Globus pallidus (tissue), 1 donor: ENCODE measurements at regions not wholly inside any gene's neighbourhood (a gene's known extent, or its start where the extent isn't known, plus 50 kb on each side); places are given as distances from the start of the nearest gene placed in this dataset.

Experiments
- DNase-seq: peaks from one replicate; pipeline ENCODE4 v3.0.0-alpha.2; 2015; ENCODE audit warnings: low spot score

GRCh38 chr16:74169687-74170376, 126.8 kb upstream of the PSMD7 start:
- DNase-seq: no peak

GRCh38 chr16:74169066-74169465, 127.5 kb upstream of the PSMD7 start:
- no peak for DNase-seq

GRCh38 chr16:74168445-74168844, 128.2 kb upstream of the PSMD7 start:
- DNase-seq: no peak

GRCh38 chr16:74166456-74166855, 130.2 kb upstream of the PSMD7 start:
- DNase-seq: no peak

- no peak for DNase-seq
Measured at GRCh38 chr16:74165566-74166080, 131.0 kb upstream of the PSMD7 start.

GRCh38 chr16:74160759-74161158, 135.9 kb upstream of the PSMD7 start:
- no peak for DNase-seq

GRCh38 chr16:74153773-74154172, 142.8 kb upstream of the PSMD7 start:
- no peak for DNase-seq

- DNase-seq: no peak
Measured at GRCh38 chr16:74146643-74147042, 150.0 kb upstream of the PSMD7 start.

GRCh38 chr16:74143171-74143570, 153.4 kb upstream of the PSMD7 start:
- no peak for DNase-seq

- DNase-seq: no peak
Measured at GRCh38 chr16:74141015-74141414, 155.6 kb upstream of the PSMD7 start.

- DNase-seq: no peak
Measured at GRCh38 chr16:74140557-74140956, 156.1 kb upstream of the PSMD7 start.

GRCh38 chr16:74123826-74124225, 172.8 kb upstream of the PSMD7 start:
- DNase-seq: no peak

GRCh38 chr16:74123195-74123594, 173.4 kb upstream of the PSMD7 start:
- DNase-seq: no peak

GRCh38 chr16:74117798-74118197, 178.8 kb upstream of the PSMD7 start:
- DNase-seq: no peak

GRCh38 chr16:74113545-74113944, 183.1 kb upstream of the PSMD7 start:
- no peak for DNase-seq

GRCh38 chr16:74111456-74111982, 185.1 kb upstream of the PSMD7 start:
- DNase-seq: no peak

GRCh38 chr16:74107795-74108610, 188.6 kb upstream of the PSMD7 start:
- DNase-seq: peak; percentile 2

- DNase-seq: no peak
Measured at GRCh38 chr16:74104022-74104421, 192.6 kb upstream of the PSMD7 start.

- DNase-seq: no peak
Measured at GRCh38 chr16:74101379-74102137, 195.1 kb upstream of the PSMD7 start.

- DNase-seq: no peak
Measured at GRCh38 chr16:74100395-74101326, 196.0 kb upstream of the PSMD7 start.

- no peak for DNase-seq
Measured at GRCh38 chr16:74099530-74099929, 197.1 kb upstream of the PSMD7 start.
